ENCODE measurements at regions not wholly inside any gene's neighbourhood (a gene's known extent, or its start where the extent isn't known, plus 50 kb on each side); places are given as distances from the start of the nearest gene placed in this dataset.

- TF ChIP-seq CTCF (IDR thresholded peaks at IDR 0.05; ENCODE audit: low read depth, low read length) = no peak
- no peaks in the 10 kb centered on the region for H3K9me3 ChIP-seq (ENCODE audit: severe bottlenecking)
These were observed 152.8 kb upstream of the FIGN start for GRCh38 chr2:163888591-163888990.

DNA sequence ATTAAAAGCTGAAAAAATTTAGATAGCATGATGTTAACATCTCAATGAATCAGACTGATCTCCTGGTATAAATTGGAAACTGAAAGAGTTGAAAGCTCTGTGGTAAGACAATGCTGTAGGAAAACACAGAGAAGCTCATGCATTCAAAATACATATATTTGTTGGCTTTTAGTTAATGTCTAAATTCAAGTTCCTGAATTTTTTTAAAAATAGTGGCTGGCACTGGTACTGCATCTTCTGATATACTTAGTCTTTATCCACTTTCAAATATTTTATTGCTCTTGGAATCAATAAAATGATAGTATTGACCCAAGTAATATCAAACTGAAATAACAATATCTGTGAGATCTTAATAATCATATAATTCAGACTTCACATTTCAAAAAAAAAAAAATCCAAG, 151.4 kb upstream of the FIGN start:
- Histone ChIP-seq H3K27ac (no peak overlapping the region), H3K27me3 (ENCODE audit: insufficient read depth, low read depth, severe bottlenecking) (no peaks in the 10 kb centered on the region), H3K36me3 (no peaks in the 10 kb centered on the region), H3K4me3 (ENCODE audit: low read depth, low read length) (no peak overlapping the region), H3K9me3 (ENCODE audit: severe bottlenecking) (no peaks in the 10 kb centered on the region)
- TF ChIP-seq CTCF (IDR thresholded peaks at IDR 0.05; ENCODE audit: low read depth, low read length) = no peak
- no peak for DNase-seq

More at GRCh38 chr2:163888591-163888990, 152.8 kb upstream of the FIGN start:
- no peak overlapping the region for H3K4me3 ChIP-seq (ENCODE audit: low read depth, low read length)
- DNase-seq = no peak
- no peaks in the 10 kb centered on the region for H3K27me3 ChIP-seq (ENCODE audit: insufficient read depth, low read depth, severe bottlenecking)
- no peak overlapping the region for H3K27ac ChIP-seq
- no peaks in the 10 kb centered on the region for H3K36me3 ChIP-seq

DNA sequence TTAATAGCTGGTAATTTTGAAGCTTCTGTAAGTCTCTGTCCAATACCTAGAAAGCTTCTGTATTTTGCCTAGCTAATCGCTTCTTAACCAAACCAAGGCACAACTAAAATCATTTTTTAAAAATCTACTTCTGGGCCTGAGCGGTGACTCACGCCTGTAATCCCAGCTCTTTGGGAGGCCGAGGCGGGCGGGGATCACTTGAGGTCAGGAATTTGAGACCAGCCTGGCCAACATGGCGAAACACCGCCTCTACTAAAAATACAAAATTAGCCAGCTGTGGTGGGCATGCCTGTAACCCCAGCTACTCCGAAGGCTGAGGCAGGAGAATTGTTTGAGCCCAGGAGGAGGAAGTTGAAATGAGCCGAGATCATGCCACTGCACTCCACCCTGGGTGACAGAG, 148.6 kb upstream of the FIGN start:
- no peak for TF ChIP-seq CTCF (IDR thresholded peaks at IDR 0.05; ENCODE audit: low read depth, low read length)

GRCh38 chr2:163878718-163879117, 142.9 kb upstream of the FIGN start:
- Histone ChIP-seq H3K27ac (no peak overlapping the region), H3K4me3 (ENCODE audit: low read depth, low read length) (no peak overlapping the region)
- peak; percentile 59 for DNase-seq

More for the DNA sequence above, 148.6 kb upstream of the FIGN start:
- Histone ChIP-seq H3K27ac (no peak overlapping the region), H3K9me3 (ENCODE audit: severe bottlenecking) (no peaks in the 10 kb centered on the region), H3K27me3 (ENCODE audit: insufficient read depth, low read depth, severe bottlenecking) (no peaks in the 10 kb centered on the region), H3K36me3 (no peaks in the 10 kb centered on the region), H3K4me3 (ENCODE audit: low read depth, low read length) (no peak overlapping the region)
- DNase-seq = no peak

DNA sequence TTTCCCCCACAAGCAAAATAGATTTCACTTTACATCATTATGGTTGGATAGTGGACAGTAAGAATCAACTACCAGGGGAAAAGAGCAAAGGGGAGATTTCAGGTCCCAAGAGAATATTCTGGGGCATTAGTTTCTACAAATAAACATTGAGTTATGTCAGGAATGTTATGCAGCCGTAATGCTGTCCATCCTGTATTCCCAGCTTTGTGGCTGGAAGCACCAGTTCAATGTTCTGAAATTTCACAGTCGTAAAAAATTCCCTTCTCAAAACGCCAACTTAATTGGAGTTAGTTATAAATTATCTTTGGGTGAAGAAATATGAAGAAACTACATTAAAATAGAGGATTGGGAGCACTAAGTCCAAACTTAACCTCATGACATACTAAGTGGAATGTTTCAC, 141.5 kb upstream of the FIGN start:
- TF ChIP-seq CTCF (IDR thresholded peaks at IDR 0.05; ENCODE audit: low read depth, low read length) = no peak
- no peaks in the 10 kb centered on the region for H3K9me3 ChIP-seq (ENCODE audit: severe bottlenecking)
- DNase-seq = no peak
- no peak overlapping the region for H3K4me3 ChIP-seq (ENCODE audit: low read depth, low read length)
- no peak overlapping the region for H3K27ac ChIP-seq
- H3K36me3 ChIP-seq = no peaks in the 10 kb centered on the region
- no peaks in the 10 kb centered on the region for H3K27me3 ChIP-seq (ENCODE audit: insufficient read depth, low read depth, severe bottlenecking)

More at GRCh38 chr2:163878718-163879117, 142.9 kb upstream of the FIGN start:
- Histone ChIP-seq H3K27me3 (ENCODE audit: insufficient read depth, low read depth, severe bottlenecking) (no peaks in the 10 kb centered on the region), H3K9me3 (ENCODE audit: severe bottlenecking) (no peaks in the 10 kb centered on the region), H3K36me3 (no peaks in the 10 kb centered on the region)
- TF ChIP-seq CTCF (IDR thresholded peaks at IDR 0.05; ENCODE audit: low read depth, low read length) = peak; percentile 81

- no peaks in the 10 kb centered on the region for H3K27me3 ChIP-seq (ENCODE audit: insufficient read depth, low read depth, severe bottlenecking)
- H3K27ac ChIP-seq = no peak overlapping the region
- DNase-seq = no peak
- H3K9me3 ChIP-seq (ENCODE audit: severe bottlenecking) = no peaks in the 10 kb centered on the region
- TF ChIP-seq CTCF (IDR thresholded peaks at IDR 0.05; ENCODE audit: low read depth, low read length) = no peak
- no peak overlapping the region for H3K4me3 ChIP-seq (ENCODE audit: low read depth, low read length)
- H3K36me3 ChIP-seq = no peaks in the 10 kb centered on the region
These were observed 127.3 kb upstream of the FIGN start for GRCh38 chr2:163863073-163863472.

Data from WERI-Rb-1 (cell line).